Activated CD4-positive, alpha-beta T cell treated with anti-CD3 and anti-CD28 coated beads, Interleukin-2, amount 50 U/mL, for 1 hour (primary cell): ENCODE measurements at regions not wholly inside any gene's neighbourhood (a gene's known extent, or its start where the extent isn't known, plus 50 kb on each side); places are given as distances from the start of the nearest gene placed in this dataset.

Source experiments
- DNase-seq: peaks from one replicate; pipeline ENCODE4 v3.0.0-alpha.2; 2020

DNA sequence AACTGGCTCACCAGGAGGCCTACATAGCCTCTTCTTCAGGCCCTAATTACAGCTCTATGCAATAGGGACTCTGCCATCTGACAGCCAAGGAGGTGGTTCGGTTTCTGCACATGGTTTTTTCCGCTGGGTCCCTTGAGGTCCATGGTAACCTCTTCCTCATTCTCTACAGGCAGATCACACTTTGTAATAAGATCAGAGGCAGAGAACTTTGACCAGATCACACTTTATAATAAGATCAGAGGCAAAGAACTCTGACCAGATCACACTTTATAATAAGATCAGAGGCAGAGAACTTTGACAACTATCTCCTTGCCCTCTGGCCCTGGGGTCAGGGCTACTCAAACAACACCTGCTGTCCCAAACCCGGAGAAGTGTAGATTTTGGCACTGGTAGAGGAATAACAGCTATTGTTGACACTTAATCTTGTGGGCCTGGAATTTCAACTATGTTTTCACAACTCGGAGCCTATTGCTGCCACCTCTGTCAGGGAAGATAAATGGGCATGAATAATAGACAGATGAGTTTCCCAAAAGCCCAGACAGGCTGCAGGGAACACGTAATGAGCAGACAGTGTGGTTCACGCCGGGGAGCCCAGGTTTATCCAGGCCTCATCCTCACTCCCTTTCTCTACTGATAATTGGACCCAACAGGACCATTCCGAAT, 246.1 kb downstream of the UQCRFS1 start:
- DNase-seq: no peak

DNA sequence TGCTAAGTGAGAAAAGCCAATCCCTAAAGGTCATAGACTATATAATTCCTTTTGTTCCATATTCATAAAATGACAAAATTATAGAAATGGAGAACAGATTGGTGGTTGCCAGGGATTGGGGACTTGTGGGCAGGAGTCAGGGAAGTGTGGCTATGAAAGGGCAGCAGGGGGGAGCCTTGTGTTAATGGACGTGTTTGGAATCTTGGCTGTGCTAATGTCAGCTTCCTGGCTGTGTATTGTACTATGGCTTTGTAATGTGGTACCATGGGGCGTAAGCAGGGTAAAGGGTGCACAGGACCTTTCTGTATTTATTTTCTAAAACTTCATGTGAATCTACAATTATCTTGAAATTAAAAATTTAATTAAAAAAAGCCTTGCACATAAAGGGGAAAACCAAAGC, 248.5 kb downstream of the UQCRFS1 start:
- DNase-seq: no peak

DNA sequence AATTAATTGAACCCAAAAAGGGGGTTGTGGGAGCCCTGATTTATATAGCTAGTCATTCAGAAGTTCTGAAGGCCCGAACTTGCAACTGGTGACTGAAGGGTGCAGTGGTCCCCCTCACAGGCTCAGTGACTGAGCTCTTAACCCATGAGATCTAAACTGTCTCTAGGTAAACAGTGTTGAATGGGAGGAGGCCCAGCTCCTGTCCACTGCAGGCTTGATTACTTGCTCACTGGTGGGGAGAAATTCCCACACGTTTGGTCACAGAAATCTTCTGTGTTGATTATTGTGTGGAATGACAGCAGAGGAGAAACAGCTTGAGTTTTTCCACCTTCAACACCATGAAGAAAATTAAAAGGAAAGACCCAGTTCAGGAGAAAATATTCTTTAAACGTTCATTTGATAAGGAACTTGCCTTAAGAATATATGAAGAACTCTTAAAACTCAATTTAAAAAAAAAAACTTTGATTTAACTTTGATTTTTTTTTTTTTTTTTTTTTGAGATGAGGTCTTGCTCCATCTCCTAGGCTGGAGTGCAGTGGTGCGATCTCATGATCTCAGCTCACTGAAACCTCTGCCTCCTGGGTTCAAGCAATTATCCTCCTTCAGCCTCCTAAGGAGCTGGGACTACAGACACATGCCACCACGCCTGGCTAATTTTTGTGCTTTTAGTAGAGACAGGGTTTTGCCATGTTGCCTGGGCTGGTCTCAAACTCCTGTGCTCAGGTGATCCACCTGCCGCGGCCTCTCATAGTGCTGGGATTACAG, 249.3 kb downstream of the UQCRFS1 start:
- DNase-seq: no peak

DNA sequence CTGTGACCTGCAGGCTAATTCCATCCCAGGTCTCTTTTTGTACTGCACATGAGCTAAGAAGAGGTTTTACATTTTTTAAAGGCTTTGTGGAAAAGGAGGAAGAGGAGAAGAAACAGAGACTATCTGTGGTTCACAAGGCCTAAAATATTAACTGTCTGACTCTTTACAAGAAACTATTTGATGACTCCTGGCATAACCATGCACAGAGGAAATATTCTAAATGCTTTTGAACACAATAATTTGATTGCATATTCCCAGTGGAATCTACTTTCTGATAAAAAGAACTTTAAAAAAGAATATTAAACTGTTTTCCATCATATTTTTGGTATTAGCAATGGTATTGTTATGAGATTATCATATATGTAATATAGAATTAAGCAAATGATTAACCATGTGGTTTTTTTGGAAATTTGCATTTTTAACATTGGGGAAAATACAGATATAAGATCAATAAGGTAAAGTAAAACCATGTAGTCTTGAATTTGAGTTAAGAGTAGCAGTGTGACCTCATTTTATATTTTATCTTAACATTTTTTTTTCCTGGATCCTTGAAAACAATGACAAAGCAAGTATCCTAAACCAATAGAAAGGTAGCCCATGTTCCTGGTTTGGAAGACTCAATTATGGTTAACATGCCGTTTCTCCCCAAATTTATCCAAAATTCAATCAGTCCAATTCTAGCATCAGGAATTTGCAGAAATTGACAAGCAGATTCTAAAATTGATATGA, 251.0 kb downstream of the UQCRFS1 start:
- DNase-seq: no peak

DNA sequence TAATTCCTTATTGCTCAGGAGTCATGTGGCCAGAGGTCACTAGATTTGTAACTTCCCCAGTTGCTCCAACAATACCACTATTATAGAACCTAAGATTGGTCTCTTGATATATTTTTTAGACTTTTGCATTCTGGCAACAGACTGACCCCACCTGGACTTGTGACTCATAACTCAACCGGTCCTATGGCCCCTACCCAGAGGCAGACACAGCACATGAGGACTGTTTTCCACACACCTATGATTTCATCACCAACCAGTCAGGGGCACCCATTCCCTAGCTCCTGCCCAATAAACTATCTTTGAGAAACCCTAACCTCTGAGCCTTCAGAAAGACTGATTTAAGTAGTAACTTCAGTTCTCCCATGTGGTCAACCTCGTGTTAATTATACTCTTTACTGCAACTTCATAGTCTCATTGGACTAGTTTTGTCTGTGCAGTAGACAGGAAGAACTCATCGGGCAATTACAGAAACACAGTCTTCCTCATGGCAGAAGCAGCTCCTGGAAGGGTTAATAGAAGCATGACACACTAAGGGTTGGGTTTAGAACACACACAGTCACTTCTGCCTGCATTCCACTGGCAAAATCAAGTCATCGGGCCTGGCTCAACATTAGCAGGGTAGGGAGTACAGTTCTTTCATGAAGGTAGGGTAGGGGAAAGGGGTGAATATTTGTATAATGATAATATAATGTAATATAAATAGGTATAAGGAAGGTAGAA, 251.8 kb downstream of the UQCRFS1 start:
- DNase-seq: no peak

DNA sequence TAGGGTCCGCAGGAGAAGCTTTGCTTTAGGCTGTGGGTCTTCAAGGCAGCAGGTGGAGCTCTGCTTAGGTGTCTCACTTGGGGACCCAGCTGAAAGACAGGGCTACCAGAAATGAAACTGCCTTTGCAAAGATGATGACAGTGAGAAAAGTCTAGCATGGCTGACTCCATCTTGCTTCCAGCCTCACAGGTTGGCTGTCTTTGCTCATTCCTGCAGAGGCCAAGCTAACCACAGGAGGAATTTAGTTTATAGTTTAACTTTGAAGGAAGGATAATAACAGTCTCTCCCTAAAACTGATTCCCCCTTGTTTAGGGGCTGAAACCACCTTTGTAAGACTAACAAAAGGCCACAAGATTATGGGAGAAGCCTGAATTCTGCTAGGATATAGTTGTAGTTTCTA, 252.4 kb downstream of the UQCRFS1 start:
- no peak for DNase-seq

DNA sequence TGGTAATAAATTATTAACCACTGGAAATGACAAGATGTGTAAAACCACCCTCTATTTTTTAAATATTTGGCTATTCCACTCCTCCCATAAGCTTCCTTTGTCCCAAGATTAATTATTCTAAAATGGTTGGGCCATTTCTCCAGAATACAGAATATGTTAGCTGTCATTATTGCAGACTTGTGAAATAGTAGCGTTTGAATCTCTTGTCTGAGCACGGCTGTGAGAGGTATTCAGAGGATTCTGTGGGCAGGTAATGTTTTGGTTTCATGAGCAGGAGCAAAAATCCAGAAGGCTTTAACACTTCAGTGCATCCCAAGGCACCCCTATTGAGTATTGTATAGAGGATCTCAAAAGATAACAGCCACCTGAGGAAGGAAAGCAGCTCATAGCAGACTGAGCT, 256.0 kb downstream of the UQCRFS1 start:
- no peak for DNase-seq

DNA sequence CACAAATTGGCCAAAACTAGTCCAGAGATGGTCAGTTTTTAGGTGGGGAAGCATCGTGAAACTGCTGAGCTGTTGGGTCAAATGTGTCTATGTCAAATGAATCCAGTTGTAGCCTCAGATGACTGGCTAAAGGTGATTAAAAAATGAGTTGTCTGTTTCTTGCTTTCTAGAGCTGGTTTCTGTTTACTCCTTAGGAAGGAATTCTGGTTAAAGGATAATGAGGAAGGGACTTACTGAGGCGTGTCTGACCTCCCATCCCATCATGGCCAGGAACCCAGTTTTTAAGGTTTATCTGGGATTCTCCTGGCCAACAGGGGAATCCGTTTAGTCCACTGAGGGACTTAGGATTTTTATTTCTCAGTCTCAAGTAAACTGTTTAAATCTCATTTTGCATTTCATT, 256.5 kb downstream of the UQCRFS1 start:
- no peak for DNase-seq

DNA sequence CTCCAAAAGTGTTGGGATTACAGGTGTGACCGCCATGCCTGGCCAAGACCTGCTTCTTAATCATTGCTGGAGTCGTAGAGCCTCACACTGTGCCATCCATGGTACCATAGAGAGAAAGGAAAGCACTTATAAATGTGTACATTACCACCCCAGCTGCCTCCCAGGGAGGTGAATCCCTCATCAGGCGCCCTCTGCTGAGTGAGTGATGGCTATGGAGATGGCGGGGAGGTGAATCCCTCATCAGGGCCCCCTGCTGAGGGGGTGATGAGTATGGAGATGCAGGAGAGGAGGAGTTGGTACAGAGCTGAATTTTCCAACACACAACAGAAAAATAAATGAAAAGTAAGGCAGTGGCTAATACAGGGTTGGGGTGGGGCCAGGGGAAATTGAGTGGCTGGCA, 263.4 kb downstream of the UQCRFS1 start:
- DNase-seq: no peak

DNA sequence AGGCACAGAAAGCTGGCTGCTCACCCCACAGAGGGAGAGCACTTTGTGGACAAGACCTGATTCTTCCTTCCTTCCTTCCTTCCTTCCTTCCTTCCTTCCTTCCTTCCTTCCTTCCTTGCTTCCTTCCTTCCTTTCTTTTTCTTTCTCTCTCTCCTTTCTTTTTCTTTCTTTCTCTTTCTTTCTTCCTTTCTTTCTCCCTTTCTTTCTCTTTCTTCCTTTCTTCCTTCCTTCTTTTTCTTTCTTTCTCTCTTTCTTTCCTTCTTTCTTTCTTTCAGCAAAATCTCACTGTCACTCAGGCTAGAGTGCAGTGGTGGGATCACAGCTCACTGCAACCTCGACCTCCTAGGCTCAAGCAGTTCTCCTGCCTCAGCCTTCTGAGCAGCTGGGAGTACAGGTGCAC, 263.9 kb downstream of the UQCRFS1 start:
- no peak for DNase-seq

DNA sequence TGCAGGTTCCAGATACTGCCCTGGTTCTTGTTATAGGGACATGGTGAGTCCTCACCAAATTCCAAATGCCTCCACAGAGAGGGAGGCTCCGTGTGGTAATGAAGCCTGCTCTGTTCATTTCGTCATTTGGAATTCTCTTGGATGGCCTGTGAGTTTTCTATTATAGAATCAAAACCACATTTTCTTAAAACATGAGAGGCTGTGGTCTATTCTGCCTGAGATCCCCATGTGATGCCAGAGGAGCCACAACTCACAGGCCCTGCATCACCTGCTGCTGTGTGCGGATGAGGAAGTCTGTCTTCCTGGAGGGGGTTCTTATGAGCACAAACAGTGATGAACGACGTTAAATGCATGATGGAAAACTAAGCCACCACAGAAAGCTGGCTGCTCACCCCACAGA, 264.4 kb downstream of the UQCRFS1 start:
- DNase-seq: no peak

DNA sequence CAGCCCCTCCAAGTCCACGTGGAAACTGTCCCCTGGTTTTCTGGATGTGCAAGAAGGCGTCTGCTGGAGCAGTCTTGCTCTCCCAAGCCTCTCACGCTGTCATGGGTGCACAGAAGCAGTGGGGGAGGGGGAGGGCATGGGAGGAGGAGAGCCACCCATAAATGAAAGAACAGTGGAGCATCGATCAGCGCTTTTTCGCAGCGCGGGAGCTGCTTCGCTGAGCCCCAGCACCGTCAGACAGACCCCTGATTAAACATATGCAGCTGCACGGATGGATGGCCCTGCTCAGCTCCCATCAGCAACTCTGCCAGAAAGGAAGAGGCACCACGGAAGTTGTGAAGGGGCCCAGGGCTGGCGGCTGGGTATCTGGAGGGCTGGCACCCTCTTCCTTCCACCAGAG, 264.9 kb downstream of the UQCRFS1 start:
- no peak for DNase-seq

DNA sequence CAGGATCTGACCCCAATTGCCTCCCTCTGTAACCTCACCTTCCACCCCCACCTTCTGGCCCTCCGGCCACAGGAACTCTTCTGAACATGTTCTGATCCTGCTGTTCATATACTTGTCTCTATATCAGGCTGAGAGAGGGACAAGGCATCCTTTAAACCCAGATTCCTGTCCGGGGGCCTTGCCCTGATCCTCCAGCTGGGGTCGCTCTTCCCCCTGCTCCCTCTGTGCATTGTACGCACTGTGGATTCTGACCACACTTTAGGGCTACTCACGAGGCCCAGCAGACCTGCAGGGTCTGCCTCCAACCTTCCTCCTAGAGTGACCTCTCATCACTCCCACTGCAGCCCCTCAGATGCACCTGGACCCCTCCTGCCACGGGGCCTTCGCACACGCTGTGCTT, 269.3 kb downstream of the UQCRFS1 start:
- no peak for DNase-seq

DNA sequence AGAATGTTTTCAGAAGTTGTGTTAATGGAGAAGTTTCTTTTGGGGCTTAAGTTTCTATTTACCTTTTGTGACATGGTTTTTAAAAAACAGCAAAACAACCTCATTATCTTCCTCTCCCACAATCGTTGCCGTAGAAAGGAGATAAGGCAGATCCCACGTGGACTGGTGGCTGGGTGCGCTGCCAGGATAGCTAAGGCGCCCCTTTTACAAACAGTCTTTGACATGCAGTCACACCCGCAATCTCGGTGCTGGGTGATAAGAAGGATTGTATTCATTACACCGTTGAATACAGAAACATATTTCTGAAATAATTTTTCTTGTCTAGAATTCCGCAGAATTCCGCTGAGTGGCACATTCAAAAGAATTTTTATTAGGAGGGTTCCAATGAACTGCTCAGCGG, 271.1 kb downstream of the UQCRFS1 start:
- no peak for DNase-seq

DNA sequence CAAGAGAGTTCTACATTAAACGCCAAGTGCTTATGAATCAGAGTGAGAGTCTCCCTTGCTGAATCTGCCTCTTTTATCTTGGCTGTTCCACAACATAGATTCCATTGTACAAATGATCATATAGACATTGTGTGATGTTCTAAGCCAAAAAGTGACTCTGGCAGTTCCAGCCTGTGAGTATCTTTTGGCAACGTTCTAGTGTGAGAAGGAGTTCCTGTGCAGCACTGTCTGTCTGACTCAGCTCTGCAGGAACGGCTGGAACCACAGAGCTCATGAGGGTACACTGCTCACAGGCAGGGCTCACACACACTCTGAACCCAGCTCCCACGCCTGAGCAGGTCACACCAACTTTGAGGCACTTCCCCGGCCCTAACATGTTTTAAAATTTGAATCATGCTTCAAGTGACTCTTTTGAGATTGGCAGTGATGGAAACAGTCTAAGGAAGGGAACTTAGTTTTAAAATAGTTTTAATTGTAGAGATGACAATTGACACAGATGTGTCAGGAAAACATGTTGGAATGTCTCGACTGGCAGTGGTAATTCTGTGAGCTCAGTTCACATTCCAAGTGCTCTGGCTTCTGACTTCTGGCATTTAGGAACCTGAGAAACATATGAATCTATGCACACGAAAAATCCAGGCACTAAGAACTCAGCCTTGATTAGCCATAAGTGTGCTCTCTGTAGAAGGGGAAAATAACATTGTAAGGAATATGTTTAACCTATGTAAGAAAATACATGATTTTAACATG, 272.0 kb downstream of the UQCRFS1 start:
- DNase-seq: no peak

DNA sequence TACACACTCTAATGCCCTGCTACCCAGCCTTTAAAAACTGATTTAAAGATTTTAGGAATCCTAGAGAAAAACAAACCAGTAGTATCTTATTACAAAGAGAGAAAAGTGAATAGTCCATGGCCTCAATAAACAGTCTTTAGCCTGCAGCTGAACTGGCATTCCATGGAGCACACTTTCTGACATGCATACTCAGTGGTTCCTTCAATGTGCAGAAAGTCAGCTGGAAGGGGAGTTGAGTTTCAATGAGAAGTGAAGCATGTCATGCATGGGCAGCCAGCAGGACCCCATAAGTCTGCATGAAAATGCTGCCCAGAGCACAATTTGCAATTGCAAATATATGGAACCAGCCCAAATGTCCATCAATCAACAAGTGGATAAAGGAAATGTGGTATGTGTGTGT, 273.7 kb downstream of the UQCRFS1 start:
- DNase-seq: no peak

DNA sequence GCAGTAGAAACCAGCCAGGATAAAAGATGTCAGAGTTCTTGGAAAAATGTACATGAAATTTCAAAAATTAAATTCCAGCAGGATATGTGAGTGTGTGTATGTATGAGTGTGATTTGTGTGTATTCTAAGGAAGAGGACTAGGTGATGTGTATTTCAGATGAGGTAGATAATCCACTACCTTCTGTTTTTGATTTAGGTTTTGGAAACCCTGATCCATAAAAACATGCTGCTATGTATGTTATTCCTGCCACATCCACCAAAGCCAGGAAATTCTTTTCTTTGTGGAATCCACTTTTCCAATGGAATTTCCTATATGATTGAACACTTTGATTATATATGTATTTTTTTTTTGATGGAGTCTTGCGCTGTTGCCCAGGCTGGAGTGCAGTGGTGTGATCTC, 276.9 kb downstream of the UQCRFS1 start:
- no peak for DNase-seq

DNA sequence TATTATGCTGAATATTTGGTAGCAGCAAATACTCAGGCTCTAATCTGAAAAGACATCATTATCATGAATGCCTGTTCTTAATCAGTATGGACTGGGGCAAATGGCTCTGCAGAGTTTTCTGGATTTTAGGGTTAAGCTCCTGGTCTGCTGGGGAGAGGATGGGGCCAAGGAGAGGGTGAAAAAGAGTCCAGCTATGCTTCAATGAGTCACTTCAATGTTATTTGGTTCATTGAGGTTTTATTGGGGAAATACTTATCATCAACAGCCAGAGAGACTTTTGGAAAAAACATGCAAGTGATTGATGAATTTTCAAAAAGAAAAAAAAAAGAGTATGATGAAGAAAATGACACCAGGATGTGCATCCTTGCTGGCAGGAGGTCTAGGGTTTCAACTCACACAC, 278.3 kb downstream of the UQCRFS1 start:
- DNase-seq: no peak

DNA sequence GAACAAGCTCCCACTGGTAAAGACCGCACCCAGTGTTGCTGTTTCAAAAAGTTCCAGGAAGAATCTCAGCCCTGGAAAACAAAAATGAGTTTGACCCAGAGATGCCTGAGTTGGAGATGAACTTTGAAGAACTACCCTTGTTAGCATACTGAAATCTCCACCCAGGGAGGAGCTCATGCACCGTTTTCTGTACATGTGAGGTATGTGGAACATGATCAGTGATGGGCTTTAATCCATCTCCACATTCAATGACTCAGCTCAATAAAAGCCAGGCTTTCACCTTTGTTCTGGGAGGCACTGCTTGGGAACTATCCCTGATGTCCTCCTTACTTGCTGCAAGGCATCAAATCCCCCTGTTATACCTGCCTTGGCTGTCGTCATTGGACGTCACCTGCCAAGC, 279.9 kb downstream of the UQCRFS1 start:
- no peak for DNase-seq

DNA sequence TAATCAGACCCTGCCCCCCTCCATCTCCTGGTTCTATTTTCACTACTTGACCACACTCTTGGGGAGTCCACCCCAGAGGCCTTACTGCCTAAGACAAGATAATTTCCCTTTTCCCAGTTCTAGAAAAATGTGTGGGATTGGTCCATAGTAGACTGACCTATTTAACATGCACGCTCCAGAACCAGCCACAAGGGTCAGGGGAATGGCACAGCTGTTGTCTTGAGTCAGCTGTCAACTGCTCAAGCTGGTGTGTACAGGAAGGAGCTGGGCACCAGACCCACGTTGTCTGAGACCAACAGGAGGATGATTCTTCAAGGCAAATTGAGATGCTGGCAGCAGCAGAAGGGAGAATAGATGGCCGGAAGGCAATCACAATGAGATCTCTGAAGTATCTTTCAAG, 280.5 kb downstream of the UQCRFS1 start:
- no peak for DNase-seq

DNA sequence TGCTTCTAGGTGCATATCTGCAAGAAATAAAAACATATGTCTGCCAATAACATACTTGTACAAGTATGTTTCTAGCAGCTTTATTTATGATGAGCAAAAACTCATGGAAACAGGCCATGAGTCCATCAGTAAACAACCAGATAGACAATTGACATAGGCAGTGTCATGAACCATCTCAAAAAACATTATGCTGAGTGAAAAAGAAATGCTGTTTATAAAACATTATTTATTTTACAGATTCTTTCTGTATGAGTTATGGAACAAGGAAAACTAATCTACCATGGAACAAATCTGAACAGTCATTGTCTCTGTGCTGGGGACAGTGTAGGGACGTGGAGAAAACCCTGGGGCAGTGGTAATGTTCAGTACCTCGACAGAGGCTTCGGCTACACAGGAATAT, 283.9 kb downstream of the UQCRFS1 start:
- DNase-seq: no peak

DNA sequence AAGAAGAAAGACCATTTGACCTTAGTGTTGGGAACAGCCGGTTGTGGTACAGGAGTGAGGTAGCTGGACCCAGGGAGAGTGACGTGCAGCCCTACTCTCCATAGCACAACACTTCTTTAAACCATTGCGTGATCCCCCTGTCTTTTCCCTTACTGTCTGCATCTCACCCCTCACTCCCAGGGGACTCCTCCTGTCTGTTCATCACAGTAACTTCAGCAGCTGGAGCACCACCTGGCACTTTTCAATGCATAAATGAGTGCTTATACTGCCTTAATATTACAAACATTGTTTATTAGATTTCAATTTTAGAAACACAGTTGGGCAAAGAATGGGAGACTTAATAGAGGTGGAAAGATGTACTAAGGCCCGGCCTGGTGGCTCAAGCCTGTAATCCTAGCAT, 285.5 kb downstream of the UQCRFS1 start:
- DNase-seq: no peak
